Fibroblast of the aortic adventitia (primary cell): ENCODE measurements at regions not wholly inside any gene's neighbourhood (a gene's known extent, or its start where the extent isn't known, plus 50 kb on each side); places are given as distances from the start of the nearest gene placed in this dataset.
"Not testable (repeated sequence)": the region's sequence is repeated elsewhere in the genome, so short reads cannot be mapped to it uniquely, and the experiment has no call there.

Experiments
- DNase-seq: peaks from one replicate; pipeline ENCODE4 v3.0.0-alpha.2; 2010; ENCODE audit warnings: low read depth
- H3K4me3 ChIP-seq: 2 replicates; pipeline ENCODE4 v1.5.1; 2011; ENCODE audit warnings: low read depth, mild to moderate bottlenecking, control low read depth, low read length, moderate library complexity
- CTCF ChIP-seq: IDR thresholded peaks from 2 replicates; pipeline ENCODE4 v1.5.1; 2011; ENCODE audit warnings: mild to moderate bottlenecking, low read length, control low read depth, inconsistent platforms; ENCODE audit not compliant: insufficient read depth

- DNase-seq = no peak
- TF ChIP-seq CTCF = no peak
- H3K4me3 ChIP-seq = no peak overlapping the region
Measured at GRCh38 chr2:142422041-142422440, 291.2 kb upstream of the LRP1B start.

- not testable (repeated sequence) for H3K4me3 ChIP-seq, DNase-seq
Measured at GRCh38 chr2:142418699-142419098, 287.9 kb upstream of the LRP1B start.

GRCh38 chr2:142416996-142417395, 286.2 kb upstream of the LRP1B start:
- no peak for DNase-seq
- H3K4me3 ChIP-seq = no peak overlapping the region
- no peak for TF ChIP-seq CTCF

GRCh38 chr2:142415461-142415860, 284.6 kb upstream of the LRP1B start:
- no peak for DNase-seq
- TF ChIP-seq CTCF = no peak
- no peak overlapping the region for H3K4me3 ChIP-seq

GRCh38 chr2:142398212-142398611, 267.4 kb upstream of the LRP1B start:
- DNase-seq = no peak
- TF ChIP-seq CTCF = no peak
- H3K4me3 ChIP-seq = no peak overlapping the region

- TF ChIP-seq CTCF = no peak
- DNase-seq = no peak
- H3K4me3 ChIP-seq = no peak overlapping the region
Measured at GRCh38 chr2:142395291-142395690, 264.5 kb upstream of the LRP1B start.

GRCh38 chr2:142380372-142380771, 249.6 kb upstream of the LRP1B start:
- no peak for DNase-seq
- TF ChIP-seq CTCF = no peak
- no peak overlapping the region for H3K4me3 ChIP-seq

GRCh38 chr2:142362069-142362468, 231.3 kb upstream of the LRP1B start:
- H3K4me3 ChIP-seq, DNase-seq: not testable (repeated sequence)
